Trophoblast cell (in vitro differentiated cells and primary cell): ENCODE measurements at regions not wholly inside any gene's neighbourhood (a gene's known extent, or its start where the extent isn't known, plus 50 kb on each side); places are given as distances from the start of the nearest gene placed in this dataset.

ENCODE experiments used
- DNase-seq, 2 donors: peaks; one replicate each; pipeline ENCODE4 v3.0.0-alpha.2; 2016
- H2AFZ ChIP-seq: 2 replicates; pipeline ENCODE4 v1.6.1; 2013; ENCODE audit warnings: low read length, moderate library complexity, mild to moderate bottlenecking; ENCODE audit not compliant: insufficient read depth, poor library complexity
- H2AK5ac ChIP-seq: 2 replicates; pipeline ENCODE4 v1.6.1; 2013; ENCODE audit warnings: mild to moderate bottlenecking, low read length
- H2BK120ac ChIP-seq: 2 replicates; pipeline ENCODE4 v1.6.1; 2013; ENCODE audit warnings: low read length, mild to moderate bottlenecking, moderate library complexity; ENCODE audit not compliant: insufficient read depth, poor library complexity
- H2BK12ac ChIP-seq: 2 replicates; pipeline ENCODE4 v1.6.1; 2013; ENCODE audit warnings: mild to moderate bottlenecking, low read length, moderate library complexity
- H2BK5ac ChIP-seq: 2 replicates; pipeline ENCODE4 v1.6.1; 2013; ENCODE audit warnings: low read length, low read depth, moderate library complexity, mild to moderate bottlenecking; ENCODE audit not compliant: poor library complexity
- H3K14ac ChIP-seq: 2 replicates; pipeline ENCODE4 v1.6.1; 2013; ENCODE audit warnings: mild to moderate bottlenecking, low read length
- H3K18ac ChIP-seq: 2 replicates; pipeline ENCODE4 v1.6.1; 2013; ENCODE audit warnings: mild to moderate bottlenecking, low read length
- H3K23ac ChIP-seq: 2 replicates; pipeline ENCODE4 v1.6.1; 2013; ENCODE audit warnings: low read length
- H3K27ac ChIP-seq: 2 replicates; pipeline ENCODE4 v1.5.1; 2013; ENCODE audit warnings: low read depth, mild to moderate bottlenecking, inconsistent platforms, low read length, moderate library complexity
- H3K27me3 ChIP-seq: 2 replicates; pipeline ENCODE4 v1.6.1; 2013; ENCODE audit warnings: inconsistent platforms, mild to moderate bottlenecking, low read length, moderate library complexity; ENCODE audit not compliant: insufficient read depth
- H3K36me3 ChIP-seq, 2 experiments: 1 replicate in 1 of 2; 2 replicates in 1 of 2; pipeline ENCODE4 v1.6.1; 2013; ENCODE audit warnings: low read length in 2 of 2, mild to moderate bottlenecking in 2 of 2, moderate library complexity in 1 of 2; ENCODE audit not compliant: insufficient read depth in 2 of 2, control insufficient read depth in 1 of 2
- H3K4ac ChIP-seq: 2 replicates; pipeline ENCODE4 v1.6.1; 2013; ENCODE audit warnings: low read depth, mild to moderate bottlenecking, low read length, moderate library complexity
- H3K4me1 ChIP-seq, 2 experiments: 1 replicate in 1 of 2; 2 replicates in 1 of 2; pipeline ENCODE4 v1.6.1; 2013; ENCODE audit warnings: low read length in 2 of 2, mild to moderate bottlenecking in 2 of 2, moderate library complexity in 1 of 2; ENCODE audit not compliant: insufficient read depth in 2 of 2, control insufficient read depth in 1 of 2
- H3K4me2 ChIP-seq: 2 replicates; pipeline ENCODE4 v1.6.1; 2013; ENCODE audit warnings: inconsistent platforms, mild to moderate bottlenecking, low read length, moderate library complexity
- H3K4me3 ChIP-seq: 2 replicates; pipeline ENCODE4 v1.5.1; 2013; ENCODE audit warnings: mild to moderate bottlenecking, low read depth, low read length, inconsistent platforms
- H3K79me1 ChIP-seq: one replicate; pipeline ENCODE4 v1.6.1; 2013; ENCODE audit warnings: low read length
- H3K79me2 ChIP-seq: 2 replicates; pipeline ENCODE4 v1.6.1; 2013; ENCODE audit warnings: low read length, mild to moderate bottlenecking; ENCODE audit not compliant: control insufficient read depth, insufficient read depth, poor library complexity
- H3K9ac ChIP-seq: 2 replicates; pipeline ENCODE4 v1.6.1; 2013; ENCODE audit warnings: mild to moderate bottlenecking, low read length
- H3K9me3 ChIP-seq: 2 replicates; pipeline ENCODE4 v1.6.1; 2013; ENCODE audit warnings: low read depth, mild to moderate bottlenecking, control low read depth, inconsistent platforms, low read length; ENCODE audit not compliant: insufficient read depth
- H4K12ac ChIP-seq: 2 replicates; pipeline ENCODE4 v1.6.1; 2013; ENCODE audit warnings: low read depth, mild to moderate bottlenecking, low read length, moderate library complexity
- H4K8ac ChIP-seq: 2 replicates; pipeline ENCODE4 v1.6.1; 2013; ENCODE audit warnings: low read depth, mild to moderate bottlenecking, low read length, moderate library complexity
- H4K91ac ChIP-seq: one replicate; pipeline ENCODE4 v1.6.1; 2013; ENCODE audit warnings: low read depth, mild to moderate bottlenecking, low read length, moderate library complexity
- WGBS: extraction: QIAGEN DNeasy Blood & Tissue Kit; methylation state at CpG from one replicate; pipeline ENCODE4 v1.1.7; 2013; ENCODE audit warnings: missing lambda C conversion rate; ENCODE audit not compliant: insufficient read length, insufficient coverage; ENCODE audit errors: extremely low coverage; 5-methylcytosine and 5-hydroxymethylcytosine counted together

DNA sequence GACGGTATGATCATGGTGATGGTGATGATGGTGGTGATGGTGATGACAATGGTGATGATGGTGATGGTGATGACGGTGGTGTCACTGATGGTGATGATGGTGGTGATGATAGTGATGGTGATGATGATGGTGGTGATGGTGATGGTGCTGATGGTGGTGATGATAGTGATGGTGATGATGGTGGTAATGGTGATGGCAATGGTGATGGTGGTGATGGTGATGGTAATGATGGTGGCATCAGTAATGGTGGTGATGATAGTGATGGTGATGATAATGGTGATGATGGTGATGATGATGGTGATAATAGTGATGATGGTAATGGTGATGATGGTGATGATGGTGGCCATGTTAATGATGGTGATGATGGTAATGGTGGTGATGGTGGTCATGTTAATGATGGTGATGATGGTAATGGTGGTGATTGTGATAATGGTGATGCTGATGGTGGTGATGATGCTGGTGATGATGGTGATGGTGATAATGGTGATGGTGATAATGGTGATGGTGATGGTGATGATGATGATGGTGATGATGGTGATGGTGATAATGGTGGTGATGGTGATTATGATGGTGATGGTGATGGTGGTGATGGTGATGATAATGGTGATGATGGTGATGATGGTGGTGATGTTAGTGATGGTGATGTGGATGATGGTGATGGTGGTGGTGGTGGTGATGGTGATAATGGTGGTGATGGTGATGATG is 107.2 kb downstream of the C16orf95 start:
- H2BK12ac ChIP-seq: no peak overlapping the region
- no peak overlapping the region for H4K91ac ChIP-seq
- no peak overlapping the region for H3K4ac ChIP-seq
- H3K27ac ChIP-seq: no peak overlapping the region
- no peak overlapping the region for H4K12ac ChIP-seq
- peaks cover 12 to 15% of the 10 kb centered on the region in 2 experiments for H3K4me1 ChIP-seq
- peak overlapping the region; percentile 45 for H3K4me3 ChIP-seq
- no peak overlapping the region for H3K14ac ChIP-seq
- no peak overlapping the region for H3K9ac ChIP-seq
- H3K36me3 ChIP-seq: no peaks in the 10 kb centered on the region
- no peak overlapping the region for H2BK120ac ChIP-seq
- WGBS: no CpG with 5 or more reads among the region's 2 CpGs
- H4K8ac ChIP-seq: no peak overlapping the region
- no peak overlapping the region for H3K4me2 ChIP-seq
- H3K9me3 ChIP-seq: peaks cover 12% of the 10 kb centered on the region
- no peak for DNase-seq
- no peaks in the 10 kb centered on the region for H3K79me2 ChIP-seq
- H2AK5ac ChIP-seq: no peak overlapping the region
- no peak overlapping the region for H2AFZ ChIP-seq
- H3K79me1 ChIP-seq: peaks cover 3% of the 10 kb centered on the region
- no peak overlapping the region for H3K23ac ChIP-seq
- no peak overlapping the region for H2BK5ac ChIP-seq
- no peaks in the 10 kb centered on the region for H3K27me3 ChIP-seq
- H3K18ac ChIP-seq: no peak overlapping the region

DNA sequence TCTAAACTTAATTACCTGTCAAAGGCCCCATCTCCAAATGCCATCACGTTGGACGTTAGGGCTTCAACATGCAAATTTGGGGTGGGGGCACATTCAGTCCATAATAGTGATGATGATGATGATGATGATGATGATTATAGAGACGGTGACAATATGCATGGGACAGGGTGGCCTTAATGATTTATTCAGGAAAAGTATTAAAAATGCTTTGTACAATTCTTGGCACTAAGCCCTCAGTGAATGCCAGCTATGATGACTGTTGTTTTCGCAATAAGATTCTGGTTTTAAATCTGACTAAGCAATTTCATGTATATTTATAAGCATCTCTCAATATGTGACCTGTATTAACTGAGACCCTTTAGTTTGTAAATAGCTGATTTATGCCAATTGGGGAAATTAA is 106.3 kb downstream of the C16orf95 start:
- WGBS: no CpG with 5 or more reads among the region's 4 CpGs
- H3K9ac ChIP-seq: no peak overlapping the region
- H2AK5ac ChIP-seq: no peak overlapping the region
- peaks cover 3% of the 10 kb centered on the region for H3K79me1 ChIP-seq
- no peak overlapping the region for H3K4me2 ChIP-seq
- no peak overlapping the region for H2BK5ac ChIP-seq
- no peak overlapping the region for H3K4ac ChIP-seq
- no peak overlapping the region for H3K23ac ChIP-seq
- H4K8ac ChIP-seq: no peak overlapping the region
- no peak overlapping the region for H2BK120ac ChIP-seq
- DNase-seq: peak in 1 of 2 donors; percentile 11
- H3K27ac ChIP-seq: no peak overlapping the region
- H3K18ac ChIP-seq: no peak overlapping the region
- no peak overlapping the region for H4K91ac ChIP-seq
- no peak overlapping the region for H2BK12ac ChIP-seq
- no peak overlapping the region for H2AFZ ChIP-seq
- no peaks in the 10 kb centered on the region for H3K36me3 ChIP-seq
- peaks cover 12 to 15% of the 10 kb centered on the region in 2 experiments for H3K4me1 ChIP-seq
- H3K27me3 ChIP-seq: no peaks in the 10 kb centered on the region
- H4K12ac ChIP-seq: no peak overlapping the region
- H3K4me3 ChIP-seq: no peak overlapping the region
- peaks cover 13% of the 10 kb centered on the region for H3K9me3 ChIP-seq
- no peaks in the 10 kb centered on the region for H3K79me2 ChIP-seq
- H3K14ac ChIP-seq: no peak overlapping the region

DNA sequence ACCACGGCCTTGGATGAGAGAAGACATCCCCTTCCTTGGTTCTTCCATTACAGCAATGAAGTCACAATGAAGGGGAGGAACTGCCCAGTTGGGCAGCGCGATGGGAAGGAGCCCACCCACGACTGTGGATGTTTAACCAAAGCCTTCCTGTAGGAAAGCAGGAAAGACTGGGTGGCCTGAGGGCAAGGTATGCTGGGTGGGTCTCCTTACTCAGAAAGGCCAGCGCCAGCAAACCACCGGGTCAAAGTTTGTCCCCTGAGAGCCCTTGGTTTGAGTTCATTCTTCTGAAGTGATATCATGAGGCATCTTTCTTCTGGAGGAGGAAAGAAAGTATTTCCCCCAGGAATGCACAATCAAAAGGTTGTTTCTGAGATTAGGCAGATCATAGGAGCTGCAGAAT is 105.2 kb downstream of the C16orf95 start:
- Histone ChIP-seq H4K8ac (no peak overlapping the region), H4K91ac (peak overlapping the region; percentile 16), H3K36me3 (no peaks in the 10 kb centered on the region), H3K23ac (no peak overlapping the region), H3K4ac (no peak overlapping the region), H3K9ac (no peak overlapping the region), H3K27ac (peak overlapping the region; percentile 36), H3K4me2 (no peak overlapping the region), H2BK12ac (peak overlapping the region; percentile 7), H3K9me3 (peaks cover 18% of the 10 kb centered on the region), H2AFZ (no peak overlapping the region), H3K4me3 (no peak overlapping the region), H3K79me1 (peaks cover 3% of the 10 kb centered on the region), H3K14ac (no peak overlapping the region), H3K79me2 (no peaks in the 10 kb centered on the region), H3K4me1 (peaks cover 14 to 15% of the 10 kb centered on the region in 2 experiments), H2BK120ac (peak overlapping the region; percentile 39), H3K18ac (peak overlapping the region; percentile 19), H2BK5ac (peak overlapping the region; percentile 36), H4K12ac (no peak overlapping the region), H3K27me3 (no peaks in the 10 kb centered on the region), H2AK5ac (no peak overlapping the region)
- DNase-seq: peak; percentile 54 to 70
- no CpG with 5 or more reads among the region's 6 CpGs for WGBS

DNA sequence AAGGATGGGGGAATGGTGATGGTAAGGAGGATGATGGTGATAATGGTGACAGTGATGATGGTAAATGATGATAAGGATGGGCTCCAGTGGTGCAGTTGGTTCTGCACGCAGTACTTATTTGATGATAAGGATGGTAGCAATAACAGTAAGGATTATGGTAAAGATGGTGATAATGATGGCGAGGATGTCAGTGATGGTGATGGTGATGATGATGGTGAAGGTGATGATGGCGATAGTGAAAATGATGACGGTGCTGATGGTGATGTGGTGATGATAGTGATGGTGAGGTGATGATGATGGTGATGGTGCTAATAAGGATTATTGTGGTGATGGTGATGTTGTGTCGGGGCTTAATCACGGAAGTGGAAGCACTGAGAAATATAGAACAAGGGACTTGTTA is 103.7 kb downstream of the C16orf95 start:
- Histone ChIP-seq H4K12ac (no peak overlapping the region), H3K79me2 (no peaks in the 10 kb centered on the region), H3K4me3 (no peak overlapping the region), H2AFZ (no peak overlapping the region), H3K9me3 (peaks cover 18% of the 10 kb centered on the region), H3K23ac (no peak overlapping the region), H3K14ac (no peak overlapping the region), H3K4ac (no peak overlapping the region), H3K36me3 (no peaks in the 10 kb centered on the region), H4K91ac (no peak overlapping the region), H2AK5ac (no peak overlapping the region), H3K4me2 (no peak overlapping the region), H3K18ac (no peak overlapping the region), H2BK12ac (no peak overlapping the region), H2BK5ac (no peak overlapping the region), H3K27ac (no peak overlapping the region), H4K8ac (no peak overlapping the region), H3K9ac (no peak overlapping the region), H3K79me1 (peaks cover 3% of the 10 kb centered on the region), H2BK120ac (no peak overlapping the region), H3K27me3 (no peaks in the 10 kb centered on the region), H3K4me1 (peaks cover 8% of the 10 kb centered on the region in 2 experiments)
- no peak for DNase-seq
- WGBS: no CpG with 5 or more reads among the region's 6 CpGs
